H1 (cell line): ENCODE measurements at regions not wholly inside any gene's neighbourhood (a gene's known extent, or its start where the extent isn't known, plus 50 kb on each side); places are given as distances from the start of the nearest gene placed in this dataset.

ENCODE experiments used
- CTCF ChIA-PET: fragments of 300-600 bp; sonication (Branson Sonifier 250); formaldehyde crosslinking; loops from one replicate; lab custom pipeline; 2021; ENCODE audit not compliant: partially characterized antibody; lab: Charles Lee
- POLR2A ChIA-PET: fragments of 300-600 bp; sonication (Branson Sonifier 250); formaldehyde crosslinking; loops from one replicate; lab custom pipeline; 2021; ENCODE audit warnings: inconsistent platforms; ENCODE audit not compliant: partially characterized antibody; lab: Charles Lee
- DNase-seq, 2 experiments: peaks; one replicate each; pipeline versions ENCODE4 v3.0.0 to v3.0.0-alpha.2; 2010 to 2022; ENCODE audit warnings: low spot score in 2 of 2, low read depth in 1 of 2, mixed read lengths in 1 of 2
- FAIRE-seq: peaks from 2 replicates; lab custom pipeline; 2011; peaks lifted over from hg19 to GRCh38; lab: Jason Lieb, UNC
- H2AFZ ChIP-seq: 2 replicates; pipeline ENCODE4 v1.8.1; 2012; ENCODE audit warnings: low read length, inconsistent platforms
- H2AK5ac ChIP-seq: 2 replicates; pipeline ENCODE4 v1.6.1; 2013; ENCODE audit warnings: low read depth, low read length
- H2BK120ac ChIP-seq: replicated peaks from 2 replicates; pipeline ENCODE3; 2013; ENCODE audit warnings: low read depth, low read length, inconsistent platforms
- H2BK12ac ChIP-seq: 2 replicates; pipeline ENCODE4 v1.6.1; 2013; ENCODE audit warnings: low read depth, low read length
- H2BK15ac ChIP-seq: 2 replicates; pipeline ENCODE4 v1.6.1; 2013; ENCODE audit warnings: low read length
- H2BK20ac ChIP-seq: 2 replicates; pipeline ENCODE4 v1.6.1; 2013; ENCODE audit warnings: low read length
- H2BK5ac ChIP-seq: 2 replicates; pipeline ENCODE4 v1.6.1; 2013; ENCODE audit warnings: low read depth, low read length
- H3K14ac ChIP-seq: 2 replicates; pipeline ENCODE4 v1.6.1; 2013; ENCODE audit warnings: inconsistent platforms; ENCODE audit not compliant: insufficient read length
- H3K18ac ChIP-seq: 2 replicates; pipeline ENCODE4 v1.6.1; 2013; ENCODE audit warnings: low read length; ENCODE audit errors: extremely low read depth
- H3K23ac ChIP-seq: 2 replicates; pipeline ENCODE4 v1.6.1; 2013; ENCODE audit warnings: inconsistent platforms; ENCODE audit not compliant: insufficient read length
- H3K23me2 ChIP-seq: 2 replicates; pipeline ENCODE4 v1.6.1; 2013; ENCODE audit warnings: low read depth, low read length
- H3K27ac ChIP-seq: 2 replicates; pipeline ENCODE4 v1.6.1; 2011; ENCODE audit warnings: low read depth, low read length, inconsistent platforms
- H3K27me3 ChIP-seq, 4 experiments: replicated peaks in 1 of 4; 1 replicate in 1 of 4; 2 replicates in 3 of 4; pipeline versions ENCODE4 v1.6.1 to v1.8.1; 2011 to 2013; ENCODE audit warnings: low read length in 3 of 4, mild to moderate bottlenecking in 3 of 4, inconsistent platforms in 2 of 4, mixed read lengths in 2 of 4, moderate library complexity in 1 of 4; ENCODE audit not compliant: control insufficient read depth in 3 of 4, insufficient read depth in 3 of 4; ENCODE audit errors: extremely low read depth in 1 of 4
- H3K36me3 ChIP-seq, 4 experiments: 2 replicates each; pipeline versions ENCODE4 v1.6.1 to v1.8.1; 2011 to 2013; ENCODE audit warnings: mild to moderate bottlenecking in 4 of 4, low read length in 3 of 4, moderate library complexity in 2 of 4, control low read depth in 1 of 4, inconsistent platforms in 1 of 4; ENCODE audit not compliant: insufficient read depth in 4 of 4, control insufficient read depth in 2 of 4
- H3K4ac ChIP-seq: replicated peaks from 2 replicates; pipeline ENCODE3; 2013; ENCODE audit warnings: low read length, low read depth, mixed read lengths, inconsistent platforms; ENCODE audit not compliant: insufficient read length
- H3K4me1 ChIP-seq, 4 experiments: replicated peaks in 1 of 4; 1 replicate in 1 of 4; 2 replicates in 3 of 4; pipeline versions ENCODE4 v1.6.1 to v1.8.1; 2011 to 2013; ENCODE audit warnings: low read length in 3 of 4, inconsistent platforms in 2 of 4, mixed read lengths in 1 of 4; ENCODE audit not compliant: insufficient read depth in 4 of 4, control insufficient read depth in 3 of 4
- H3K4me2 ChIP-seq, 2 experiments: 2 replicates each; pipeline versions ENCODE4 v1.6.1 to v1.8.1; 2011 to 2013; ENCODE audit warnings: low read depth in 2 of 2, low read length in 2 of 2, control low read depth in 1 of 2, inconsistent platforms in 1 of 2, mild to moderate bottlenecking in 1 of 2; ENCODE audit not compliant: insufficient read depth in 1 of 2
- H3K4me3 ChIP-seq, 4 experiments: fragments of 200-600, 300-600 bp in 1 of 4; sonication (generic), shearing (Covaris generic), sonication (Bioruptor Twin) in 1 of 4; 2 replicates each; pipeline versions ENCODE4 v1.5.1 to v1.8.1; 2011 to 2016; ENCODE audit warnings: low read length in 4 of 4, low read depth in 3 of 4, control low read depth in 2 of 4, inconsistent platforms in 2 of 4, mild to moderate bottlenecking in 2 of 4, mixed read lengths in 1 of 4, moderate library complexity in 1 of 4; ENCODE audit not compliant: insufficient read depth in 2 of 4; ENCODE audit errors: extremely low read depth in 1 of 4
- H3K56ac ChIP-seq: replicated peaks from 2 replicates; pipeline ENCODE3; 2013; ENCODE audit warnings: low read depth, mild to moderate bottlenecking, mixed read lengths, low read length, inconsistent platforms; ENCODE audit not compliant: insufficient read length
- H3K79me1 ChIP-seq: 2 replicates; pipeline ENCODE4 v1.6.1; 2013; ENCODE audit warnings: low read depth, low read length, control low read depth
- H3K79me2 ChIP-seq, 2 experiments: 2 replicates each; pipeline versions ENCODE4 v1.6.1 to v1.8.1; 2012 to 2013; ENCODE audit warnings: low read length in 2 of 2, mild to moderate bottlenecking in 2 of 2, inconsistent platforms in 1 of 2; ENCODE audit not compliant: insufficient read depth in 2 of 2, control insufficient read depth in 1 of 2
- H3K9ac ChIP-seq, 4 experiments: replicated peaks in 1 of 4; 1 replicate in 1 of 4; 2 replicates in 3 of 4; pipeline versions ENCODE4 v1.6.1 to v1.8.1; 2011 to 2013; ENCODE audit warnings: low read depth in 3 of 4, low read length in 3 of 4, control low read depth in 2 of 4, mild to moderate bottlenecking in 2 of 4, moderate library complexity in 2 of 4, inconsistent platforms in 1 of 4; ENCODE audit errors: extremely low read depth in 1 of 4
- H3K9me3 ChIP-seq, 2 experiments: 2 replicates each; pipeline versions ENCODE4 v1.6.1 to v1.8.1; 2012 to 2013; ENCODE audit warnings: mild to moderate bottlenecking in 2 of 2, moderate library complexity in 2 of 2, control low read depth in 1 of 2, inconsistent platforms in 1 of 2, low read depth in 1 of 2, low read length in 1 of 2, mixed read lengths in 1 of 2; ENCODE audit not compliant: insufficient read depth in 2 of 2
- H4K20me1 ChIP-seq, 2 experiments: replicated peaks in 1 of 2; 2 replicates each; pipeline versions ENCODE3 to v1.8.1; 2011 to 2013; ENCODE audit warnings: inconsistent platforms in 2 of 2, low read length in 2 of 2, mild to moderate bottlenecking in 1 of 2; ENCODE audit not compliant: insufficient read depth in 2 of 2, control insufficient read depth in 1 of 2
- H4K5ac ChIP-seq: 2 replicates; pipeline ENCODE4 v1.6.1; 2013; ENCODE audit warnings: low read length, low read depth, mixed read lengths, inconsistent platforms; ENCODE audit not compliant: insufficient read length
- H4K8ac ChIP-seq: 2 replicates; pipeline ENCODE4 v1.8.0; 2013; ENCODE audit warnings: mild to moderate bottlenecking, moderate library complexity, low read length, inconsistent platforms; ENCODE audit not compliant: insufficient read depth; ENCODE audit errors: extremely low read depth
- H4K91ac ChIP-seq: replicated peaks from 2 replicates; pipeline ENCODE3; 2013; ENCODE audit warnings: low read length, mixed read lengths, inconsistent platforms; ENCODE audit not compliant: insufficient read length
- BCL11A ChIP-seq, 2 experiments: IDR thresholded peaks; one replicate each; pipeline ENCODE4 v1.6.1; 2011; ENCODE audit warnings: low read depth in 2 of 2, low read length in 2 of 2, mild to moderate bottlenecking in 2 of 2
- BRCA1 ChIP-seq: IDR thresholded peaks from 2 replicates; pipeline ENCODE4 v1.6.1; 2012; ENCODE audit warnings: low read depth, low read length, improper control_type of control experiment
- E2F6 ChIP-seq: IDR thresholded peaks from 2 replicates; pipeline ENCODE4 v1.6.1; 2012; ENCODE audit warnings: inconsistent platforms
- HDAC2 ChIP-seq, 2 experiments: fragments of 300-600 bp in 1 of 2; sonication (generic) in 1 of 2; IDR thresholded peaks; 2 replicates each; pipeline ENCODE4 v1.6.1; 2011 to 2012; ENCODE audit warnings: low read depth in 2 of 2, low read length in 2 of 2, mild to moderate bottlenecking in 2 of 2, moderate library complexity in 2 of 2, borderline replicate concordance in 1 of 2, inconsistent platforms in 1 of 2
- POLR2AphosphoS5 ChIP-seq: IDR thresholded peaks from 2 replicates; pipeline ENCODE4 v1.6.1; 2011; ENCODE audit warnings: low read depth, low read length
- POU5F1 ChIP-seq: IDR thresholded peaks from 2 replicates; pipeline ENCODE4 v1.6.1; 2011; ENCODE audit warnings: low read depth, mild to moderate bottlenecking, low read length, moderate library complexity
- RNF2 ChIP-seq: fragments of 200-900, 300-1000 bp; sonication (generic); IDR thresholded peaks from 2 replicates; pipeline ENCODE4 v1.7.1; 2016; ENCODE audit warnings: borderline replicate concordance, low read depth, mild to moderate bottlenecking, antibody characterized with exemption, low read length; ENCODE audit not compliant: poor library complexity, severe bottlenecking; ENCODE audit errors: missing control alignments
- SIN3A ChIP-seq, 2 experiments: IDR thresholded peaks in 1 of 2; conservative IDR thresholded peaks in 1 of 2; 2 replicates each; pipeline ENCODE4 v1.6.1; 2011 to 2012; ENCODE audit warnings: low read length in 2 of 2, improper control_type of control experiment in 1 of 2, low read depth in 1 of 2, mild to moderate bottlenecking in 1 of 2
- SIX5 ChIP-seq: IDR thresholded peaks from 2 replicates; pipeline ENCODE4 v1.6.1; 2011; ENCODE audit warnings: mild to moderate bottlenecking, low read depth, low read length
- SP4 ChIP-seq: IDR thresholded peaks from 2 replicates; pipeline ENCODE4 v1.6.1; 2012; ENCODE audit warnings: low read length, inconsistent platforms
- ZNF274 ChIP-seq: IDR thresholded peaks from 2 replicates; pipeline ENCODE4 v1.7.0; 2012; ENCODE audit warnings: low read length, borderline replicate concordance; ENCODE audit errors: extremely low read depth
- WGBS, 2 experiments: shearing (Covaris generic) in 1 of 2; methylation state at CpG; one replicate each; pipeline versions ENCODE4 v1.1.6 to v1.1.7; 2013 to 2015; ENCODE audit warnings: low lambda C conversion rate in 2 of 2, mixed read lengths in 2 of 2, inconsistent platforms in 1 of 2, low coverage in 1 of 2, missing lambda C conversion rate in 1 of 2; ENCODE audit not compliant: insufficient replicate concordance in 2 of 2, insufficient coverage in 1 of 2, insufficient read length in 1 of 2; ENCODE audit errors: extremely low coverage in 1 of 2, missing lambda C conversion rate in 1 of 2; 5-methylcytosine and 5-hydroxymethylcytosine counted together

- Histone ChIP-seq H3K9me3 (no peaks in the 10 kb centered on the region), H3K14ac (no peak overlapping the region), H3K4me2 (no peak overlapping the region), H3K27ac (no peak overlapping the region), H4K5ac (no peak overlapping the region), H3K23me2 (no peaks in the 10 kb centered on the region), H4K20me1 (no peaks in the 10 kb centered on the region), H3K27me3 (no peaks in the 10 kb centered on the region), H3K23ac (no peak overlapping the region), H3K4me1 (peaks cover 0 to 5% (median 2%) of the 10 kb centered on the region in 4 experiments; a peak in 2 of 7 replicates), H2AK5ac (no peak overlapping the region), H2AFZ (no peak overlapping the region), H2BK15ac (no peak overlapping the region), H3K18ac (no peak overlapping the region), H3K4ac (no peak overlapping the region), H2BK5ac (no peak overlapping the region), H3K4me3 (no peak overlapping the region), H3K79me2 (no peaks in the 10 kb centered on the region), H3K36me3 (no peaks in the 10 kb centered on the region), H4K8ac (no peak overlapping the region), H3K56ac (no peak overlapping the region), H2BK120ac (no peak overlapping the region), H2BK12ac (no peak overlapping the region), H2BK20ac (no peak overlapping the region), H3K79me1 (no peaks in the 10 kb centered on the region), H3K9ac (no peak overlapping the region), H4K91ac (no peak overlapping the region)
- 79% methylated on average over 1 of the region's 1 CpG; no CpG with 5 or more reads in 1 of the 2 experiments for WGBS, 2 experiments
- CTCF ChIA-PET, result interaction anchor here (0.7 to 1.2 kb wide), 2 partner anchors 12 to 62 kb away, joined by 4 read pairs; no protein-coding TSS in a partner anchor
- POLR2A ChIA-PET, result no interaction called here
- no peak for DNase-seq
- FAIRE-seq, result no peak
- TF ChIP-seq ZNF274 (no peak), POU5F1 (no peak), RNF2 (no peak), BCL11A (IDR thresholded peaks at IDR 0.05; ENCODE audit: low read depth in 2 of 2, low read length in 2 of 2) (no peak), SIX5 (no peak), HDAC2 (IDR thresholded peaks at IDR 0.05; ENCODE audit: borderline replicate concordance in 1 of 2, low read depth in 2 of 2, low read length in 2 of 2) (no peak), SIN3A (conservative IDR thresholded peaks at IDR 0.05 in 1 of 2, IDR thresholded peaks at IDR 0.05 in 1 of 2; ENCODE audit: low read depth in 1 of 2, low read length in 2 of 2) (no peak), POLR2AphosphoS5 (no peak), BRCA1 (no peak), SP4 (no peak), E2F6 (no peak)
Observed at GRCh38 chr2:28697602-28698149, 54.0 kb upstream of the PPP1CB start.
